H1 (cell line): ENCODE measurements at regions not wholly inside any gene's neighbourhood (a gene's known extent, or its start where the extent isn't known, plus 50 kb on each side); places are given as distances from the start of the nearest gene placed in this dataset.

Source experiments
- CTCF ChIA-PET: fragments of 300-600 bp; sonication (Branson Sonifier 250); formaldehyde crosslinking; loops from one replicate; lab custom pipeline; 2021; ENCODE audit not compliant: partially characterized antibody; lab: Charles Lee
- POLR2A ChIA-PET: fragments of 300-600 bp; sonication (Branson Sonifier 250); formaldehyde crosslinking; loops from one replicate; lab custom pipeline; 2021; ENCODE audit warnings: inconsistent platforms; ENCODE audit not compliant: partially characterized antibody; lab: Charles Lee
- DNase-seq, 2 experiments: peaks; one replicate each; pipeline versions ENCODE4 v3.0.0 to v3.0.0-alpha.2; 2010 to 2022; ENCODE audit warnings: low spot score in 2 of 2, low read depth in 1 of 2, mixed read lengths in 1 of 2
- FAIRE-seq: peaks from 2 replicates; lab custom pipeline; 2011; peaks lifted over from hg19 to GRCh38; lab: Jason Lieb, UNC
- H2AFZ ChIP-seq: 2 replicates; pipeline ENCODE4 v1.8.1; 2012; ENCODE audit warnings: low read length, inconsistent platforms
- H2AK5ac ChIP-seq: 2 replicates; pipeline ENCODE4 v1.6.1; 2013; ENCODE audit warnings: low read depth, low read length
- H2BK120ac ChIP-seq: replicated peaks from 2 replicates; pipeline ENCODE3; 2013; ENCODE audit warnings: low read depth, low read length, inconsistent platforms
- H2BK12ac ChIP-seq: 2 replicates; pipeline ENCODE4 v1.6.1; 2013; ENCODE audit warnings: low read depth, low read length
- H2BK15ac ChIP-seq: 2 replicates; pipeline ENCODE4 v1.6.1; 2013; ENCODE audit warnings: low read length
- H2BK20ac ChIP-seq: 2 replicates; pipeline ENCODE4 v1.6.1; 2013; ENCODE audit warnings: low read length
- H2BK5ac ChIP-seq: 2 replicates; pipeline ENCODE4 v1.6.1; 2013; ENCODE audit warnings: low read depth, low read length
- H3K14ac ChIP-seq: 2 replicates; pipeline ENCODE4 v1.6.1; 2013; ENCODE audit warnings: inconsistent platforms; ENCODE audit not compliant: insufficient read length
- H3K18ac ChIP-seq: 2 replicates; pipeline ENCODE4 v1.6.1; 2013; ENCODE audit warnings: low read length; ENCODE audit errors: extremely low read depth
- H3K23ac ChIP-seq: 2 replicates; pipeline ENCODE4 v1.6.1; 2013; ENCODE audit warnings: inconsistent platforms; ENCODE audit not compliant: insufficient read length
- H3K23me2 ChIP-seq: 2 replicates; pipeline ENCODE4 v1.6.1; 2013; ENCODE audit warnings: low read depth, low read length
- H3K27ac ChIP-seq: 2 replicates; pipeline ENCODE4 v1.6.1; 2011; ENCODE audit warnings: low read depth, low read length, inconsistent platforms
- H3K27me3 ChIP-seq, 4 experiments: replicated peaks in 1 of 4; 1 replicate in 1 of 4; 2 replicates in 3 of 4; pipeline versions ENCODE4 v1.6.1 to v1.8.1; 2011 to 2013; ENCODE audit warnings: low read length in 3 of 4, mild to moderate bottlenecking in 3 of 4, inconsistent platforms in 2 of 4, mixed read lengths in 2 of 4, moderate library complexity in 1 of 4; ENCODE audit not compliant: control insufficient read depth in 3 of 4, insufficient read depth in 3 of 4; ENCODE audit errors: extremely low read depth in 1 of 4
- H3K36me3 ChIP-seq, 4 experiments: 2 replicates each; pipeline versions ENCODE4 v1.6.1 to v1.8.1; 2011 to 2013; ENCODE audit warnings: mild to moderate bottlenecking in 4 of 4, low read length in 3 of 4, moderate library complexity in 2 of 4, control low read depth in 1 of 4, inconsistent platforms in 1 of 4; ENCODE audit not compliant: insufficient read depth in 4 of 4, control insufficient read depth in 2 of 4
- H3K4ac ChIP-seq: replicated peaks from 2 replicates; pipeline ENCODE3; 2013; ENCODE audit warnings: low read length, low read depth, mixed read lengths, inconsistent platforms; ENCODE audit not compliant: insufficient read length
- H3K4me1 ChIP-seq, 4 experiments: replicated peaks in 1 of 4; 1 replicate in 1 of 4; 2 replicates in 3 of 4; pipeline versions ENCODE4 v1.6.1 to v1.8.1; 2011 to 2013; ENCODE audit warnings: low read length in 3 of 4, inconsistent platforms in 2 of 4, mixed read lengths in 1 of 4; ENCODE audit not compliant: insufficient read depth in 4 of 4, control insufficient read depth in 3 of 4
- H3K4me2 ChIP-seq, 2 experiments: 2 replicates each; pipeline versions ENCODE4 v1.6.1 to v1.8.1; 2011 to 2013; ENCODE audit warnings: low read depth in 2 of 2, low read length in 2 of 2, control low read depth in 1 of 2, inconsistent platforms in 1 of 2, mild to moderate bottlenecking in 1 of 2; ENCODE audit not compliant: insufficient read depth in 1 of 2
- H3K4me3 ChIP-seq, 4 experiments: fragments of 200-600, 300-600 bp in 1 of 4; sonication (generic), shearing (Covaris generic), sonication (Bioruptor Twin) in 1 of 4; 2 replicates each; pipeline versions ENCODE4 v1.5.1 to v1.8.1; 2011 to 2016; ENCODE audit warnings: low read length in 4 of 4, low read depth in 3 of 4, control low read depth in 2 of 4, inconsistent platforms in 2 of 4, mild to moderate bottlenecking in 2 of 4, mixed read lengths in 1 of 4, moderate library complexity in 1 of 4; ENCODE audit not compliant: insufficient read depth in 2 of 4; ENCODE audit errors: extremely low read depth in 1 of 4
- H3K56ac ChIP-seq: replicated peaks from 2 replicates; pipeline ENCODE3; 2013; ENCODE audit warnings: low read depth, mild to moderate bottlenecking, mixed read lengths, low read length, inconsistent platforms; ENCODE audit not compliant: insufficient read length
- H3K79me1 ChIP-seq: 2 replicates; pipeline ENCODE4 v1.6.1; 2013; ENCODE audit warnings: low read depth, low read length, control low read depth
- H3K79me2 ChIP-seq, 2 experiments: 2 replicates each; pipeline versions ENCODE4 v1.6.1 to v1.8.1; 2012 to 2013; ENCODE audit warnings: low read length in 2 of 2, mild to moderate bottlenecking in 2 of 2, inconsistent platforms in 1 of 2; ENCODE audit not compliant: insufficient read depth in 2 of 2, control insufficient read depth in 1 of 2
- H3K9ac ChIP-seq, 4 experiments: replicated peaks in 1 of 4; 1 replicate in 1 of 4; 2 replicates in 3 of 4; pipeline versions ENCODE4 v1.6.1 to v1.8.1; 2011 to 2013; ENCODE audit warnings: low read depth in 3 of 4, low read length in 3 of 4, control low read depth in 2 of 4, mild to moderate bottlenecking in 2 of 4, moderate library complexity in 2 of 4, inconsistent platforms in 1 of 4; ENCODE audit errors: extremely low read depth in 1 of 4
- H3K9me3 ChIP-seq, 2 experiments: 2 replicates each; pipeline versions ENCODE4 v1.6.1 to v1.8.1; 2012 to 2013; ENCODE audit warnings: mild to moderate bottlenecking in 2 of 2, moderate library complexity in 2 of 2, control low read depth in 1 of 2, inconsistent platforms in 1 of 2, low read depth in 1 of 2, low read length in 1 of 2, mixed read lengths in 1 of 2; ENCODE audit not compliant: insufficient read depth in 2 of 2
- H4K20me1 ChIP-seq, 2 experiments: replicated peaks in 1 of 2; 2 replicates each; pipeline versions ENCODE3 to v1.8.1; 2011 to 2013; ENCODE audit warnings: inconsistent platforms in 2 of 2, low read length in 2 of 2, mild to moderate bottlenecking in 1 of 2; ENCODE audit not compliant: insufficient read depth in 2 of 2, control insufficient read depth in 1 of 2
- H4K5ac ChIP-seq: 2 replicates; pipeline ENCODE4 v1.6.1; 2013; ENCODE audit warnings: low read length, low read depth, mixed read lengths, inconsistent platforms; ENCODE audit not compliant: insufficient read length
- H4K8ac ChIP-seq: 2 replicates; pipeline ENCODE4 v1.8.0; 2013; ENCODE audit warnings: mild to moderate bottlenecking, moderate library complexity, low read length, inconsistent platforms; ENCODE audit not compliant: insufficient read depth; ENCODE audit errors: extremely low read depth
- H4K91ac ChIP-seq: replicated peaks from 2 replicates; pipeline ENCODE3; 2013; ENCODE audit warnings: low read length, mixed read lengths, inconsistent platforms; ENCODE audit not compliant: insufficient read length
- POU5F1 ChIP-seq: IDR thresholded peaks from 2 replicates; pipeline ENCODE4 v1.6.1; 2011; ENCODE audit warnings: low read depth, mild to moderate bottlenecking, low read length, moderate library complexity
- YY1 ChIP-seq: IDR thresholded peaks from 2 replicates; pipeline ENCODE4 v1.6.1; 2011; ENCODE audit warnings: low read depth, mild to moderate bottlenecking, low read length

DNA sequence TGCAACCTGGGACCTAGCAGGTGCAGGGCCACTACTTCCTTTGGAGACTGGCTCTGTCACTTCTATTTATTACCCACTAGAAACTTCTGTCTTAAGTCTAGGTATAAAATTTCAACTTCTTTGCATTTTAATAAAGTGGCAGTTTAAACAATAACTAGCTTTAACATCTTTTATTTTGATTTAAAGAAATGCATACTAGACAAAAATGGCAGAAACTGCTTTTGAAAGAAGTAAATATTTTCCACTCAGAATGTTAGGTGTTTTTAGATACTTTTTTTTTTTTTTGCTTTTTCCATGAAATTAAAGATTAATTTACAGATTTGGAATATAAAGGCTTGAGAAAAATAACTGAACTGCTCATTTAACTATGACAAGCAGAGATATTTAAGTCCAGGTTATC, 1477.6 kb downstream of the KCNT2 start:
- Histone ChIP-seq H2AK5ac (no peak overlapping the region), H2BK15ac (no peak overlapping the region), H4K20me1 (no peaks in the 10 kb centered on the region), H3K36me3 (no peaks in the 10 kb centered on the region), H3K23ac (no peak overlapping the region), H3K14ac (no peak overlapping the region), H3K79me2 (no peaks in the 10 kb centered on the region), H3K27ac (no peak overlapping the region), H3K4me3 (no peak overlapping the region), H2AFZ (no peak overlapping the region), H3K4me1 (no peaks in the 10 kb centered on the region), H3K18ac (no peak overlapping the region), H4K91ac (no peak overlapping the region), H3K27me3 (no peaks in the 10 kb centered on the region), H4K8ac (no peak overlapping the region), H3K4me2 (no peak overlapping the region), H2BK120ac (no peak overlapping the region), H3K9me3 (0 out of 4 replicates have a peak, but pooled peaks cover 0 to 4% of the 10 kb centered on the region in 2 experiments), H3K79me1 (no peaks in the 10 kb centered on the region), H3K56ac (no peak overlapping the region), H2BK20ac (no peak overlapping the region), H3K9ac (no peak overlapping the region), H3K4ac (no peak overlapping the region), H2BK5ac (no peak overlapping the region), H2BK12ac (no peak overlapping the region), H3K23me2 (no peaks in the 10 kb centered on the region), H4K5ac (no peak overlapping the region)
- no peak for DNase-seq
- FAIRE-seq, result no peak
- POLR2A ChIA-PET, result no interaction called here
- CTCF ChIA-PET, result no interaction called here
- no peak for TF ChIP-seq YY1
- no peak for TF ChIP-seq POU5F1
